Fibroblast of the aortic adventitia (primary cell): ENCODE measurements at regions not wholly inside any gene's neighbourhood (a gene's known extent, or its start where the extent isn't known, plus 50 kb on each side); places are given as distances from the start of the nearest gene placed in this dataset.

Experiments
- DNase-seq: peaks from one replicate; pipeline ENCODE4 v3.0.0-alpha.2; 2010; ENCODE audit warnings: low read depth
- H3K4me3 ChIP-seq: 2 replicates; pipeline ENCODE4 v1.5.1; 2011; ENCODE audit warnings: low read depth, mild to moderate bottlenecking, control low read depth, low read length, moderate library complexity
- TF ChIP-seq, protein P1 (sequence below): IDR thresholded peaks from 2 replicates; pipeline ENCODE4 v1.5.1; 2011; ENCODE audit warnings: mild to moderate bottlenecking, low read length, control low read depth, inconsistent platforms; ENCODE audit not compliant: insufficient read depth

DNA sequence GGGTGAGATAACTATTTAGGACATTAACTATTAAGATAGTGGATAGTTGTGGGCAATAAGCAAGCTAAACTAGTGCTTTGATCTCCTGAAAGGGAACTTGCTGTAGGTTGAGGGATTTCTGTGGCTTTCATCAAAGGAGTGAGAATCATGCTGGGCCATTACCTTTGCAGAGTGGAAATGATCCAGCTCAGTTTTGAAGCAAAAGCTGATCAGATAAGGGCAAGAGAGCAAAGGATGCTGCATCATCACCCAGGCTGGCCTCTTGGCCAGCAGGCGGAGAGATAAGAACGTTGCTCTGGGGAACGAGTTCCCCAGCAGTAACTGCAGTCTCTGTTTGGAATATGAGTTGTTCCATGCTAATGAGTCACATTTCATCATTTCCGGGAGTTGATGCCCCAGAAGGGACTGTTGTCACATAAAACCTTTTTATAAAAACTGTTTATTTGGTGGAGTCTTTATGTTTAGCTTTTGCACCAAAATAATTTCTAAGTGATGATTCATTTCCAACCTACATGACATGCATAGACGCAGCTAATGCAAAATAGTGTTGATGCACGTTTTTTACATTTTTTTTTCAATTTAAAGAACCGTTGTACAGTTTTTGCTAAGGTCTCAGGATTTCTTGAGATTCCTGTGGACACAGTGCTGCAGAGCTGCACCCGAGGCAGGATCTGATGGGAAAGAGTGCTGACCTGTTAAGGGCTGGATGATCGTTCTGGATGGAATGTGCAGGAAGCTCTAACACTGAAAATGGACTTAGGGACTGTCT is 99.3 kb downstream of the ACTBL2 start:
- H3K4me3 ChIP-seq: no peak overlapping the region
- peak; percentile 92 for DNase-seq
- TF ChIP-seq, protein P1, sequence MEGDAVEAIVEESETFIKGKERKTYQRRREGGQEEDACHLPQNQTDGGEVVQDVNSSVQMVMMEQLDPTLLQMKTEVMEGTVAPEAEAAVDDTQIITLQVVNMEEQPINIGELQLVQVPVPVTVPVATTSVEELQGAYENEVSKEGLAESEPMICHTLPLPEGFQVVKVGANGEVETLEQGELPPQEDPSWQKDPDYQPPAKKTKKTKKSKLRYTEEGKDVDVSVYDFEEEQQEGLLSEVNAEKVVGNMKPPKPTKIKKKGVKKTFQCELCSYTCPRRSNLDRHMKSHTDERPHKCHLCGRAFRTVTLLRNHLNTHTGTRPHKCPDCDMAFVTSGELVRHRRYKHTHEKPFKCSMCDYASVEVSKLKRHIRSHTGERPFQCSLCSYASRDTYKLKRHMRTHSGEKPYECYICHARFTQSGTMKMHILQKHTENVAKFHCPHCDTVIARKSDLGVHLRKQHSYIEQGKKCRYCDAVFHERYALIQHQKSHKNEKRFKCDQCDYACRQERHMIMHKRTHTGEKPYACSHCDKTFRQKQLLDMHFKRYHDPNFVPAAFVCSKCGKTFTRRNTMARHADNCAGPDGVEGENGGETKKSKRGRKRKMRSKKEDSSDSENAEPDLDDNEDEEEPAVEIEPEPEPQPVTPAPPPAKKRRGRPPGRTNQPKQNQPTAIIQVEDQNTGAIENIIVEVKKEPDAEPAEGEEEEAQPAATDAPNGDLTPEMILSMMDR: peak; percentile 41

DNA sequence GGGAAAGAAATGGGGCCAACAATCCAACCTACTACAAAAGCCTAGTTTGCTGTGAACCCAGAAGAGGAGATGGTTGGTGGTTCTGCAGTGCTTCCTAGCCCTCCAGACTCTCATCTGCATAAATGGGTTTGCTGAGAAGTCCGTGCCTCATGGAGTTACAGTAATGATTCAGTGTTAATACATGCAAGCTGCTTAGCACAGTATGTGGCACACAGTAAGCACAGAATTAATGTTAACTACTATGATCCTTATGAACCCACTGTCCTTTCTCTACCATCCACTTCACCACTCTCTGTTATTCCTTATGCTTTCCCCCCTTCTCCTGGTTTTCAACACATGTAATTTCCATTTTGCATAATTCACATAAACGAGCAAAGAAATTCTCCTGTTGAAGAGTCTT is 100.0 kb downstream of the ACTBL2 start:
- no peak overlapping the region for H3K4me3 ChIP-seq
- TF ChIP-seq, protein P1: no peak
- DNase-seq: no peak

DNA sequence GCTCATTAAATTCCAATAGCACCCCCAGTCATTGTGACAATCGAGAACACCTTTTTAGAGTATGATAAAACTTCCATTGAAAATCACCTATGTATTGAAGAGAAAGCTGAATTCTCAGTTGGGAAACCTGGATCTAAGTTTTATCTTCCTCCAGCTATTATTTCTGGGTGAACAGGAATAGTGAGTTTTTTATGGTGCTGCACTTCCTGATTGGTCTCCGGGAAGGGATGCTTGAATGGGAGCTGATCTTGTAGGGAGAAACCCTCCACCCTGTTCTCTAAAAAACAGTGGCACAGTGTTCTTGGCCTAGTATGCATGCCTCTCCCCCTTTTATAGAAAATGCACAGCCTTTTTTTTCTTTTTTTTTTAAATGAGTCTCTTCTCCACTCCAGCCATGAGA is 112.2 kb downstream of the ACTBL2 start:
- no peak for DNase-seq
- TF ChIP-seq, protein P1: no peak
- no peak overlapping the region for H3K4me3 ChIP-seq

DNA sequence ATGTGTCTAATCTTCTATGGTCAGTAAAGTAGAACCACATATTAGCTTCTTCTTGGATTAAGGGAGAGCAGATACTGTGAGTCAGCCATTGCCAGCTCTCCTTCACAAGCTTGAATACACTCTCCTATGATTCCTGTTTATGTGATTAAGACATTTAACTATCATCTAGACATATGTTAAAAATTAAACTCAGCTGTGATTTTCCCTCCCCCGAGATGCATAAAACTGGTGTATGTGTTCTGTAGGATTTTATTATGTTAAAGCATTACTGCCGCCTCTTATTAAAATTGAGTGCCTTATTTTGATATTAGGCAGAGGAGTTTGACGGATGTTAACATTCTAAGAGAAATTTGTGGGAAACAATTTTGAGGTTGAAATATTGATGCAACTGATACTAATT is 114.6 kb downstream of the ACTBL2 start:
- peak; percentile 31 for DNase-seq
- no peak overlapping the region for H3K4me3 ChIP-seq
- TF ChIP-seq, protein P1: no peak

DNA sequence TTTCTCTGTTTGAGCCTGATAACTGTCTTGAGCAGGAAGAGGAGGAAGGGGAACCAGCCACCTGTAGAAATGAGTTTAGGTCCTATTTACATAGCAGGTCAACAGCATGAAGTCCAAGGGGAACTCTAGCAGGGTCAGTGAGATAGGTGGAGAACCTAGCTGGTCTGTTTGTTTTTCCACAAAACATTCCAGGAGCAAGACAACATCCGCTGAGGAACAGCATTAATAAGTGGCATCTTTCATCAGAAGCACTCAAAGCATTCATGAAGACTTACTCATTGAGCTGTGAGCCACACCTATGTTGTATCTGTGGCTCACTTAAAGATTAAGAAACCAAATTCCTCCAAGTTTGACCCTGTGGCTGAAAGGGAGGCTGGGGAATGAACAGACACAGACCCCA is 115.9 kb downstream of the ACTBL2 start:
- DNase-seq: peak; percentile 56
- TF ChIP-seq, protein P1: no peak
- H3K4me3 ChIP-seq: no peak overlapping the region

DNA sequence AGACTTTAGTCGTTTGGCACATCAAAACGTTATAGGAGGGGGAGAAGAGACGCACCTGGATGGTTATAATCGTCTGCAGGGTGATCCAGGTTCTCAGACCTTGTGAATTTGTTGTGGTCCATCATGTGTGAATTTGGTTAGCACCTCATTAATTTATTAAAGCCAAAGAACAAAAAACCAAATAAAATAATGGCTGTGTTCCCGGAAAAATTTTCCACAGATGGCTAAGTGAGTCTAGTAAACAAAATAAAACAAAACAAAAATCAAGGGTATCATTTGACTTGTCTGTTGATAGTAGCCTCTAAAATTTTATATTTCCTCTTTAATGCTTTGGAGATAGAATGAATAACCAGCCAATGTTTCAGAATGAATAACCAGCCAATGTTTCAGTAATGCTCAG is 119.7 kb downstream of the ACTBL2 start:
- DNase-seq: no peak
- no peak overlapping the region for H3K4me3 ChIP-seq
- TF ChIP-seq, protein P1: no peak

DNA sequence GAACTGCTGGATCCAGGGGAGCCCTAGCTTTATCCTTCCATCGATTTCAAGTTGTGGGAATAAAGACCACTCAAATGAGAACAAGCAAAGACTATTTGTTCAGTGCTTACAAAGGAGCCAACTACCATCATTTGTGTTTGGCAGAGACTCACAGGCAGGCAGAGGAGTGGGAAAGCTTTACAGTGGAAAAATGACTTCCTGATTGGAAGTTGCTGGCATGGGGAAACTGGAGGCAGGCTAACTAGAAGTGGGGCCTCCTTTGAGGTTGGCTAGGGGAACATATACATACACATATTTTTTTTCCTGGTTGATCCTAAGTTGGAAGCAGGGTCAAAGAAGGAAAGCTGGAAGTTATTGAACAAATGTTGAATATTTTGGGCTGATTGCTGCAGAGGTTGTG is 121.7 kb downstream of the ACTBL2 start:
- no peak for DNase-seq
- H3K4me3 ChIP-seq: no peak overlapping the region
- TF ChIP-seq, protein P1: no peak
